Keratinocyte (primary cell): ENCODE measurements at regions not wholly inside any gene's neighbourhood (a gene's known extent, or its start where the extent isn't known, plus 50 kb on each side); places are given as distances from the start of the nearest gene placed in this dataset.
A peak's percentile ranks its signal among the peaks of the same experiment; 100 is the strongest.
"Not testable (repeated sequence)": the region's sequence is repeated elsewhere in the genome, so short reads cannot be mapped to it uniquely, and the experiment has no call there.

Experiments
- DNase-seq: peaks from one replicate; pipeline ENCODE4 v3.0.0-alpha.2; 2011; ENCODE audit warnings: low read depth, missing footprints, low spot score
- FAIRE-seq: peaks from 2 replicates; lab custom pipeline; 2011; peaks lifted over from hg19 to GRCh38; lab: Jason Lieb, UNC
- H2AFZ ChIP-seq: 2 replicates; pipeline ENCODE4 v1.6.0; 2012; ENCODE audit warnings: low read length, control low read depth, inconsistent platforms; ENCODE audit not compliant: control insufficient read depth
- H3K27ac ChIP-seq: 2 replicates; pipeline ENCODE4 v1.5.1; 2011; ENCODE audit warnings: low read length; ENCODE audit not compliant: control insufficient read depth, insufficient read depth
- H3K27me3 ChIP-seq: 3 replicates; pipeline ENCODE4 v1.6.0; 2011; ENCODE audit warnings: low read length; ENCODE audit not compliant: control insufficient read depth, insufficient read depth; ENCODE audit errors: extremely low read depth
- H3K36me3 ChIP-seq, 2 experiments: 2 replicates in 1 of 2; 3 replicates in 1 of 2; pipeline ENCODE4 v1.5.1; 2011; ENCODE audit warnings: low read length in 2 of 2, mild to moderate bottlenecking in 1 of 2; ENCODE audit not compliant: control insufficient read depth in 2 of 2, insufficient read depth in 2 of 2; ENCODE audit errors: extremely low read depth in 1 of 2
- H3K4me1 ChIP-seq: 3 replicates; pipeline ENCODE4 v1.5.1; 2011; ENCODE audit warnings: low read length; ENCODE audit not compliant: control insufficient read depth, insufficient read depth; ENCODE audit errors: extremely low read depth
- H3K4me2 ChIP-seq: 3 replicates; pipeline ENCODE4 v1.6.0; 2011; ENCODE audit warnings: low read depth, low read length; ENCODE audit not compliant: control insufficient read depth, insufficient read depth; ENCODE audit errors: extremely low read depth
- H3K4me3 ChIP-seq, 3 experiments: fragments of 200-600 bp in 1 of 3; sonication (generic) in 1 of 3; 2 replicates in 2 of 3; 3 replicates in 1 of 3; pipeline ENCODE4 v1.5.1; 2011 to 2016; ENCODE audit warnings: low read length in 3 of 3, mild to moderate bottlenecking in 3 of 3, control low read depth in 2 of 3, inconsistent platforms in 1 of 3, low read depth in 1 of 3, mixed read lengths in 1 of 3, mixed run types in 1 of 3, moderate library complexity in 1 of 3; ENCODE audit not compliant: control insufficient read depth in 2 of 3, insufficient read depth in 2 of 3; ENCODE audit errors: extremely low read depth in 1 of 3
- H3K79me2 ChIP-seq: 2 replicates; pipeline ENCODE4 v1.6.0; 2012; ENCODE audit warnings: low read length; ENCODE audit not compliant: control insufficient read depth, insufficient read depth
- H3K9ac ChIP-seq: 3 replicates; pipeline ENCODE4 v1.6.0; 2011; ENCODE audit warnings: low read length; ENCODE audit not compliant: control insufficient read depth, insufficient read depth; ENCODE audit errors: extremely low read depth
- H3K9me1 ChIP-seq: 3 replicates; pipeline ENCODE4 v1.6.0; 2011; ENCODE audit warnings: low read length; ENCODE audit not compliant: control insufficient read depth, insufficient read depth; ENCODE audit errors: extremely low read depth
- H3K9me3 ChIP-seq: 2 replicates; pipeline ENCODE4 v1.5.1; 2012; ENCODE audit warnings: low read depth, low read length; ENCODE audit not compliant: control insufficient read depth
- H4K20me1 ChIP-seq: 3 replicates; pipeline ENCODE4 v1.6.0; 2011; ENCODE audit warnings: low read length; ENCODE audit not compliant: control insufficient read depth, insufficient read depth; ENCODE audit errors: extremely low read depth
- dilution Hi-C: fragments of 300-500 bp; cut with MboI; formaldehyde crosslinking; loops from one replicate; pipeline ENCODE4 v1.7.0; 2020; ENCODE audit warnings: low sequenced_read_pairs; ENCODE audit not compliant: extremely low pct_ligation_motif_present

DNA sequence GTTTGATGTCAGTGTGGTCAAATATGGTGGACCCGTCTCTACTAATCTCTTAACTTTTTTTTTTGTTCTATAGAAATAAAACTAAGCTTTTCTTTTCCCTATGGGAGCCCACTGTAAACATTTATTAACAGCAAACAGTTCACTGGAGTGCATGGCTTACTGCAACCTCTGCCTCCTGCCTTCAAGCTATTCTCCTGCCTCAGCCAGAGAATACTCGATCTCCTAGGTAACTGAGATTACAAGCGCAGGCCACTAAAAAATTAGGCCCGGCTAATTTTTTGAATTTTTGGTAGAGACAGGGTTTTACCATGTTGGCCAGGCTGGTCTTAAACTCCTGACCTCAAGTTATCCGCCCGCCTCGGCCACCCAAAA is 80.0 kb downstream of the PPIAL4G start:
- DNase-seq, H3K27me3 ChIP-seq, H2AFZ ChIP-seq, H3K9me3 ChIP-seq, H3K4me1 ChIP-seq, H4K20me1 ChIP-seq, H3K27ac ChIP-seq, FAIRE-seq, H3K9ac ChIP-seq, H3K9me1 ChIP-seq, dilution Hi-C loops, H3K79me2 ChIP-seq, H3K4me3 ChIP-seq, H3K36me3 ChIP-seq: not testable (repeated sequence)
- peak overlapping the region; percentile 76 for H3K4me2 ChIP-seq

GRCh38 chr1:148402152-148403084 is 80.7 kb downstream of the PPIAL4G start:
- H3K79me2 ChIP-seq, dilution Hi-C loops, DNase-seq, FAIRE-seq, H3K27me3 ChIP-seq, H3K4me1 ChIP-seq, H3K9me1 ChIP-seq, H4K20me1 ChIP-seq, H3K9me3 ChIP-seq, H3K36me3 ChIP-seq: not testable (repeated sequence)
- Histone ChIP-seq H3K4me2 (peak overlapping the region; percentile 76), H2AFZ (peak overlapping the region; percentile 90), H3K4me3 (peak overlapping the region; percentile 42 to 64 (median 63)), H3K27ac (peak overlapping the region; percentile 74), H3K9ac (peak overlapping the region; percentile 87)

- H3K4me1 ChIP-seq, H3K79me2 ChIP-seq, FAIRE-seq, H4K20me1 ChIP-seq, H3K36me3 ChIP-seq, H3K27ac ChIP-seq, dilution Hi-C loops, H3K9me1 ChIP-seq, DNase-seq, H3K27me3 ChIP-seq, H2AFZ ChIP-seq, H3K4me2 ChIP-seq, H3K9ac ChIP-seq, H3K4me3 ChIP-seq, H3K9me3 ChIP-seq: not testable (repeated sequence)
Observed at GRCh38 chr1:148397516-148397915, 85.6 kb downstream of the PPIAL4G start.

- DNase-seq, H3K36me3 ChIP-seq, FAIRE-seq, dilution Hi-C loops, H3K27me3 ChIP-seq, H3K4me3 ChIP-seq, H3K9me1 ChIP-seq, H2AFZ ChIP-seq, H3K79me2 ChIP-seq, H3K4me1 ChIP-seq, H3K27ac ChIP-seq, H3K9me3 ChIP-seq, H4K20me1 ChIP-seq, H3K9ac ChIP-seq, H3K4me2 ChIP-seq: not testable (repeated sequence)
Observed at GRCh38 chr1:148392505-148392904, 90.6 kb downstream of the PPIAL4G start.

DNA sequence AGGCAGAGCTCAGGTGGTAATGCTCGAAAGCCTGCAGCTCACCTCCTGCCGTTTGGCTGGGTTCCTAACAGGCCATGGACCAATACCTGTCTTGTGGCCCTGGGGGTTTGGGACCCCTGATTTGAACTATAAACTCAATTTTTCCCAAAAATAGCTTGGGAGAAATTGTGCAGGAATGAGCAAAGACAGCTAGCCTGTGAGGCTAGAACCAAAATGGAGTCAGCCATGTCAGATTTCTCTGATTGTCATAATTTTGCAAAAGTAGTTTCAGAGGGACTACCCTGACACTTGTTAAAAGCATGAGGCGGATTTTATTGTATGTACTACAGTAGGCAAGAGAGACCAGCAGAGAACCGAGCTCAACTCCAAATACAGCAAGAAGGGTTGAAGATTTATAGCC is 91.8 kb downstream of the PPIAL4G start:
- H3K4me2 ChIP-seq, H3K27ac ChIP-seq, H3K36me3 ChIP-seq, dilution Hi-C loops, H3K4me1 ChIP-seq, H2AFZ ChIP-seq, H3K9ac ChIP-seq, H3K4me3 ChIP-seq, H3K27me3 ChIP-seq, H3K9me1 ChIP-seq, FAIRE-seq, H3K9me3 ChIP-seq, H3K79me2 ChIP-seq, DNase-seq, H4K20me1 ChIP-seq: not testable (repeated sequence)
